Muscle of leg (tissue), 3 donors: ENCODE measurements at regions not wholly inside any gene's neighbourhood (a gene's known extent, or its start where the extent isn't known, plus 50 kb on each side); places are given as distances from the start of the nearest gene placed in this dataset.
"Not testable (repeated sequence)": the region's sequence is repeated elsewhere in the genome, so short reads cannot be mapped to it uniquely, and the experiment has no call there.

Source experiments
- DNase-seq: peaks from one replicate; pipeline ENCODE4 v3.0.0; 2013
- H3K27ac ChIP-seq: one replicate; pipeline ENCODE4 v1.5.1; 2013; ENCODE audit warnings: mild to moderate bottlenecking, low read length, control low read depth
- H3K27me3 ChIP-seq: one replicate; pipeline ENCODE4 v1.6.1; 2013; ENCODE audit warnings: low read length; ENCODE audit not compliant: control insufficient read depth, insufficient read depth
- H3K36me3 ChIP-seq: one replicate; pipeline ENCODE4 v1.6.1; 2013; ENCODE audit warnings: low read length; ENCODE audit not compliant: control insufficient read depth, insufficient read depth
- H3K4me1 ChIP-seq: one replicate; pipeline ENCODE4 v1.6.1; 2013; ENCODE audit warnings: low read length; ENCODE audit not compliant: control insufficient read depth, insufficient read depth
- H3K4me3 ChIP-seq: one replicate; pipeline ENCODE4 v1.5.1; 2013; ENCODE audit warnings: low read length, control low read depth
- H3K9me3 ChIP-seq: replicated peaks from 2 replicates; pipeline ENCODE4 v1.6.1; 2013; ENCODE audit warnings: low read depth, low read length; ENCODE audit not compliant: control insufficient read depth
- WGBS: methylation state at CpG from one replicate; pipeline ENCODE4 v1.1.5; 2013; ENCODE audit warnings: missing lambda C conversion rate; ENCODE audit not compliant: insufficient coverage; 5-methylcytosine and 5-hydroxymethylcytosine counted together

DNA sequence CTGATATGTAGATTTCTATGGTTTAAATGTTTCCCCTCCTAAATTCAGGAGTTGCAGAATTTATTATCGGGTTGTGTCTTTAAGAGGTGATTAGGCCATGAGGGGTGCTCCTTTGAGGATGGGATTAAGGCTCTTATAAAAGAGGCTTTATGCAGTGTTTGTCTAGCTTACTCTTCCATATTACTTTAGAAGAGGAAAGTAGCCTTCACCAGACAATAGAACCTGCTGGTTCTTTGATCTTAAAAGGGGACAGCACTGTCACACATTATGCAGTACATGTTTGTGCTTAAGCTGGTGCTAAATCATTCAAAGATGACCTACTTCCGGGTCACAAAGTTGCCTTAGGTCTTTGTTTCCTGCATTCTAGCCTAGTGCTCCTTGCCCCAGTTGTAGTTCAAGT is 81.0 kb downstream of the CPXCR1 start:
- 73% methylated on average over 1 of the region's 2 CpGs for WGBS
- H3K27ac ChIP-seq = no peak overlapping the region
- H3K4me3 ChIP-seq = no peak overlapping the region
- no peaks in the 10 kb centered on the region for H3K4me1 ChIP-seq
- DNase-seq = no peak
- H3K27me3 ChIP-seq = no peaks in the 10 kb centered on the region
- no peaks in the 10 kb centered on the region for H3K9me3 ChIP-seq
- H3K36me3 ChIP-seq = no peaks in the 10 kb centered on the region

DNA sequence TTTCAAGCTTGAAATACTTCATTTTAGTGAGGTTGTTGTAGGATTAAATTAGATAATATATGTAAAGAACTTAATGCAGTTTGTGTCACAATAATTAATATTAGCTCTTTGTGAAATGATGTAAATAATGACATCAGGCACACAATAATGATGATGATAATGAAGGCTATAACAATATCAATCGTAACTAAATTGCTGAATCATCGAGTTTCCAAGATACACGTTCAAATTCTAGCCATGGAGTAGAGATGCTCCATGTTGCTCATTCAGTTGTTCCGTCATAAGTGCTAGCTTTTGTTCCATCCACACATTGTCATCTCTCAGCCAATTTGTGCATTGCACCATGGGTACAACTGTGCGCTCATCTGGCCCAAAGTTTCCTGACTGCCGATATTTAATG is 83.1 kb downstream of the CPXCR1 start:
- no peaks in the 10 kb centered on the region for H3K9me3 ChIP-seq
- no peak for DNase-seq
- H3K27ac ChIP-seq = no peak overlapping the region
- H3K4me3 ChIP-seq = no peak overlapping the region
- no peaks in the 10 kb centered on the region for H3K27me3 ChIP-seq
- no peaks in the 10 kb centered on the region for H3K4me1 ChIP-seq
- 84% methylated on average over 5 of the region's 6 CpGs for WGBS
- no peaks in the 10 kb centered on the region for H3K36me3 ChIP-seq

DNA sequence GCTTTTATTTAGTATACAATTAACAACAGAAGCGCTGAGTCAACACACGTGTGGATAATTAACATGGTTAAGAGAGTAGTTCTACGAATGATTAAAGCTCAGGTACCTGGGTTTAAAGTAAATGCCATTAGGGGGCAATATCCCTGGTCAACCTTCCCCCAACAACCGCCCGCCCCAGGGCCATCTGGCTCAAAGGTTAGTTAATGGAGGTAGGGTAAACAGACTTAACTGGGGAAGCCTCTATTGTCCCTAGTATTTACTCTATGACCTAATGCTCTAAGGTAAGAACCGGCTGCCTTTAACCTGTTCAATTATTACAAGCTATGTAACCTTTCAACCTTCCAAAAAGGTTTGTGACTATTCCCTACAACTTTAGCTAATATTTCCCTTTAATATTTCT is 90.7 kb downstream of the CPXCR1 start:
- not testable (repeated sequence) for DNase-seq, H3K36me3 ChIP-seq, H3K27me3 ChIP-seq, H3K4me1 ChIP-seq, H3K27ac ChIP-seq, H3K4me3 ChIP-seq, H3K9me3 ChIP-seq
- no CpG with 5 or more reads among the region's 6 CpGs for WGBS

DNA sequence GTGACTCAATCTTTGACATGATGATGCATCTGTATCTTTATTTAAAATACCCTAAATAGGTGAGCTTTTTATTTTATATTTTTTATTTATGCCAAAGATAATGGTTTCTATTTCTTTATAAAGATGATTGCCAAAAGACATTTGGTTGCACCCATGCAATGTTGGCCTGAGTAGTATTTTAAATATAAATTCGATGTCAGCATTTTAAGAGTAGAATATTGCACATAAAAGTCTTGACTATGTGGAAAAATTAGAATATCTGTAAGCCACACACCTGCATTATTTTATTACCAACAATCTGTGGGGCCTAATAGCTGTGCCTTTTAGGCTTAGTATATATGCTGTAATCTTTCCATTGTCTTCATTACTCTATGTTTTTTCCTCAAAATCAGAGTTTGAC is 91.4 kb downstream of the CPXCR1 start:
- Histone ChIP-seq H3K27ac (no peak overlapping the region), H3K36me3 (no peaks in the 10 kb centered on the region), H3K9me3 (no peaks in the 10 kb centered on the region), H3K27me3 (peaks cover 2% of the 10 kb centered on the region), H3K4me1 (no peaks in the 10 kb centered on the region), H3K4me3 (no peak overlapping the region)
- no peak for DNase-seq
- WGBS = no CpG with 5 or more reads among the region's 1 CpG

DNA sequence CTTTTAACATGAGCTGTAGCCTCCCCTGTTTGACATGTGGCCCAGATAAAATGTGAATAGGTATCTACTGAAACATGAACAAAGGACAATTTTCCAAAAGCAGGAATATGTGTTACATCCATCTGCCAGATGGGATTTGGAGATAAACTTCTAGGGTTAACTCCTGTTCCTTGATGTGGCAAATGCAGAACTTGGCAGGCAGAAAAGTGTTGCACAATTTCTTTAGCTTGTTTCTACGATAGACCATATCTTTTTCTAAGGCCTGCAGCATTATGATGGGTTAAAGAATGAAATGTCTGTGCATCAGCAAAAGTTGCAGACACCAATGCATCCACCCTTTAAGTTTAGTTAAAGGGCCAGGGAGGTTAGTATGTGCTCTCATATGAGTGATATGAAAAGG is 96.8 kb downstream of the CPXCR1 start:
- H3K36me3 ChIP-seq, H3K27ac ChIP-seq, H3K27me3 ChIP-seq, H3K9me3 ChIP-seq, H3K4me1 ChIP-seq, H3K4me3 ChIP-seq, DNase-seq: not testable (repeated sequence)
- WGBS = no CpG with 5 or more reads among the region's 1 CpG

DNA sequence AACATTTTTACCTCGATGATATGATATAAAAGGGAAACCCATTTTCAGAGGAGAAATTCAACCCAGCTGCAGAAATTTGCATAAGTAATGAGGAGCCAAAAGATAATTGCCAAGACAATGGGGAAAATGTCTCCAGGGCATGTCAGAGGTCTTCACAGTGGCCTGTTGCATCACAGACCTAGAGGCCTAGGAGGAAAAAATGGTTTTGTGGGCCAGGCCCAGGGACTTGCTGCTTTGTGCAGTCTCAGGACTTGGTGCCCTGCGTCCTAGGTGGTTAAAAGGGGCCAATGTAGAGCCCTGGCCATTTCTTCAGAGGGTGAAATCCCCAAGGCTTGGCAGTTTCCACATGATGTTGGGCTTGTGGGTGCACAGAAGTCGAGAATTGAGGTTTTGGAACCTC is 106.9 kb downstream of the CPXCR1 start:
- Histone ChIP-seq H3K9me3 (peaks cover 3% of the 10 kb centered on the region), H3K4me3 (no peak overlapping the region), H3K27ac (no peak overlapping the region), H3K36me3 (no peaks in the 10 kb centered on the region), H3K4me1 (no peaks in the 10 kb centered on the region), H3K27me3 (no peaks in the 10 kb centered on the region)
- WGBS = 19% methylated on average over 2 of the region's 3 CpGs
- DNase-seq = no peak

DNA sequence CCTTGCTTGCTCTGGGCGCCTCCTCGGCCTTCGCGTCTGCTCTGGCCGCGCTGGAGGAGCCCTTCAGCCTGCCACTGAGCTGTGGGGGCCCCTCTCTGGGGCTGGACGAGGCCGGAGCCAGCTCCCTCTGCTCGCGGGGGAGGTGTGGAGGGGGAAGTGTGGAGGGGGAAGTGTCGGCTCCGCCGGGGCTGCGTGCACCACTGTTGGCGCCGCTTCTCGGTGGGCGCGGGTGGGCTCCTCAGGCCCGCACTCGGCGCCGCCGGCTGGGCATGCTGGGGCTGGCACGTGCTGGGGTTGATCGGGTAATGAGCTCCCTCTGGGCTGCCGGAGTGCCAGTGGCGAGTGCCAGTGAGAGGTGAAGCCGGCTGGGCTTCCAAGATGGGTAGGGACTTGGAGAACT is 116.7 kb downstream of the CPXCR1 start:
- no peak overlapping the region for H3K4me3 ChIP-seq
- H3K27me3 ChIP-seq = no peaks in the 10 kb centered on the region
- 90% methylated on average over 25 of the region's 29 CpGs for WGBS
- no peaks in the 10 kb centered on the region for H3K4me1 ChIP-seq
- no peaks in the 10 kb centered on the region for H3K36me3 ChIP-seq
- no peaks in the 10 kb centered on the region for H3K9me3 ChIP-seq
- H3K27ac ChIP-seq = no peak overlapping the region
- no peak for DNase-seq

DNA sequence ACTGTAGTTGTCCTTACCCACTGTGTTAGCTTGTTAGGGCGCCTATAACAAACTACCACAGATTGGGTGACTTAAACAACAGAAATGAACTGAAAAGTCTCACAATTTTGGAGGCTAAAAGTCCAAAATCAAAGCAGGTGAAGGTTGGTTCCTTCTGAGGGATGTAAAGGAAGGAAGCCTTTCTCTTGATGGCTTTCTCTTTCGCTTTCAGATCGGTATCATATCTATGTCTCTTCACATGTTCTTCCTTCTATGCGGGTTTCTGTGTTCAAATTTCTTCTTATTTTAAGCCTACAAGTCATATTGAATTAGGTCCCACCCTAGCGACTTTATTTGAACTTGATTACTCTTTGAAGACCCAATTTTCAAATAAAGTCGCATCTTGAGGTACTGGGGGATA is 118.6 kb downstream of the CPXCR1 start:
- Histone ChIP-seq H3K36me3 (no peaks in the 10 kb centered on the region), H3K9me3 (no peaks in the 10 kb centered on the region), H3K4me1 (no peaks in the 10 kb centered on the region), H3K27me3 (no peaks in the 10 kb centered on the region), H3K27ac (no peak overlapping the region), H3K4me3 (no peak overlapping the region)
- no CpG with 5 or more reads among the region's 6 CpGs for WGBS
- DNase-seq = no peak

DNA sequence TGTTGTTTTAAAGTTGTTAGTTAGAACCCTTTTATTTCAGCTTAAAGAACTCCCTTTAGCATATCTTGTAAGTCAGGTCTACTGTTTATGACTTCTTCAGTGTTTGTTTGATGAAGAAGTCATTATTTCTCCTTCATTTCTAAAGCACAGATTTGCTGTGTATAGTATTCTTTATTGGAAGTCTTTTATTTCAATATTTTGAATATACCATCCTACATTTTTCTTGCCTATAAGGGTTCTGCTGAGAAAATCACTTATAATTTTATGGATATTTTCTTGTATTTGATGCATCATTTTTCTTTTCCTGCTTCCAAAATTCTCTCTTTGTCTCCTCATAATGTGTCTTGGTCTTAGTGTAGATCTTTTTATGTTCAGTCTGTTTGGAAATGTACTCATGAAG is 134.5 kb downstream of the CPXCR1 start:
- Histone ChIP-seq H3K4me1 (no peaks in the 10 kb centered on the region), H3K27me3 (no peaks in the 10 kb centered on the region), H3K4me3 (no peak overlapping the region), H3K27ac (no peak overlapping the region), H3K9me3 (no peaks in the 10 kb centered on the region), H3K36me3 (no peaks in the 10 kb centered on the region)
- DNase-seq = no peak

DNA sequence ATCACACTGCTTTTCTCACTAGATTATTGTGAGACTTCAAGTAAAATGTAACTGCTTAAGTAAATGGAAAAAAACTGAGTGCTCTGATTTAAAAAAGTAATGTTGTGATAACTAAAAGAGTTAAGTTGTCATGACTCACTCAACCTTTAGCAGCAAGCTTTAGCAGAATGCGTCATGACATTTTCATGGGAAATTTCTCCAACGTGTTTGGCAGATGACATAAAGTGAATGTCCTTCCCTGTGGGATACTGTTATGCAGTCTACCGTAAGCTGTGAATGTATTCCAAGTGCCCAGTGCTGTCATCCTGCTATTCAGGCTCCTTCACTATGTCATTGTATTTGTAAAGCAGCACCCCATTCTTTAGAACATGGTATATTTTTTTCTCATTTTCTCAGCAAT is 136.2 kb downstream of the CPXCR1 start:
- Histone ChIP-seq H3K4me1 (no peaks in the 10 kb centered on the region), H3K4me3 (no peak overlapping the region), H3K27ac (no peak overlapping the region), H3K27me3 (peaks cover 3% of the 10 kb centered on the region), H3K36me3 (no peaks in the 10 kb centered on the region), H3K9me3 (no peaks in the 10 kb centered on the region)
- no CpG with 5 or more reads among the region's 3 CpGs for WGBS
- peak; percentile 33 for DNase-seq

DNA sequence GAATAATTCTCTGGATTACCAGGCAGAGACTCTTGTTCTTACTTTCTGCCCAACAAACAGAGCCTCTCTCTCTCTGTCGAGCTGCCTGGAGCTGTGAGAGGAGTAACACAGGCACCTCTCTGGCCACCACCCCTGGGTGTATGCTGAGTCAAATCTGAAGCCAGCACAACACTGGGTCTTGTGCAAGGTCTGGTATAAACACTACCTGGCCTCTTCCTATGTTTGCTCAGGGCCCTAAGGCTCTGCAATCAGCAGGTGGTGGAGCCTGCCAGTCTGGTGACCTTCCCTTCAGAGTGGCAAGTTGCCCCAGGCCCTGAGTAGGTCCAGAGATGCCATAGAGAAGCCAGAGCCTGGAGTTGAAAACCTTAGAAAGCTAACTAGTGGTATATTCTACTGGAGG is 139.9 kb downstream of the CPXCR1 start:
- no peaks in the 10 kb centered on the region for H3K4me1 ChIP-seq
- peaks cover 3% of the 10 kb centered on the region for H3K27me3 ChIP-seq
- no peak for DNase-seq
- H3K4me3 ChIP-seq = no peak overlapping the region
- H3K9me3 ChIP-seq = no peaks in the 10 kb centered on the region
- no peak overlapping the region for H3K27ac ChIP-seq
- 100% methylated on average over 1 of the region's 1 CpG for WGBS
- H3K36me3 ChIP-seq = no peaks in the 10 kb centered on the region
